ENCODE measurements at regions not wholly inside any gene's neighbourhood (a gene's known extent, or its start where the extent isn't known, plus 50 kb on each side); places are given as distances from the start of the nearest gene placed in this dataset.

- DNase-seq: no peak
Measured at GRCh38 chr9:108709997-108710396, 145.8 kb downstream of the ACTL7B start.

GRCh38 chr9:108709126-108709525 is 146.7 kb downstream of the ACTL7B start:
- DNase-seq: no peak

GRCh38 chr9:108708448-108708847 is 147.3 kb downstream of the ACTL7B start:
- no peak for DNase-seq

DNA sequence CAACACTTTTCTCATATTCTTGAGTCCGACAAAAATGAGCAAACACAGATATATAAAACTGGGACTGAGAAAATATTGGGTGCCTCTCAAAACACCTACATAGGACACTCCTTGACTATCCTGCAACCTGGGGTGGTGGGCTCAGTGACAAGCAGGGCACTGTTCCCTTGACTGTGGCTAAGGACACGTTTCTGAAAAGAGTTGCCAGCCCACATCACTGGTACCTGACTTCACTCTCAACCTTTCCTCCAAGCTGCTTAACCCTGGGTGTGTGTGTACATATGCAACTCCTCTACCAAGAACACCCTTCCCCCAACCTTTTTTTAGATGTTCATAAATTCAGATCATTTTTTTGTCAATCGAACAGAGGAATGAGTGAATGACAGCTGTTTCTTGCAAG is 148.7 kb downstream of the ACTL7B start:
- DNase-seq: no peak

DNA sequence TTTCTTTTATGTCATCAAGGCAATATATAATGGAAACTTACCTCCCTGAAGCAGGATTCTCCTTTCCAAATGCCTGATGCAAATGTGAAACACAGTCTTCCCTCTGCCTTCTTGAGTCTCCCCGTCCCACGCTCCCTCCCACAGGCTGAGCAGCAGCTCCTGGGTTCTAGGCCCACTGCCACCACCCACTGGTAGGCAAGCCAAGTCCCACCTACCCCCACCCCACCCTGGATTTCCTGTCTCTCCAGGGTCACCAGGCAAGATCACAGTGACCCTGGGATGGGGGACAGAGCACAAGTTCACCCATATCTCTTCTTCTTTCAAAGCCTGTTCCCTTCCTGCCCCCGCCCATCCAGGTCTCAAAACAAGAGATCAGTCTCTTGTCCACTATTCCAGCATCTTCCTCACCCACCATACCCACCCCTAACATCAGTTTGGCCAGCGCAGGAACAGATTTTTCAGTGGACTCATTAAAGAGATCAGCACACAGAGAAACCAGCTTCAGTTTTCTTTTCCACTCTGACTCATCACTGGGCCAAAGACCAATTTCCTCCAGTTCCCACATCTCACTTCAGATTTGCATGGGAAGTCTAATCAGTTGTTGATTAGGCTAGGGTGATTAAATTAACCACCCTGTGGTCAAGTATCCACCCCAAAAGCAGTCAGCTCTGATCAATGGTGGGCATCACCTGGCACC is 151.5 kb downstream of the ACTL7B start:
- no peak for DNase-seq

DNA sequence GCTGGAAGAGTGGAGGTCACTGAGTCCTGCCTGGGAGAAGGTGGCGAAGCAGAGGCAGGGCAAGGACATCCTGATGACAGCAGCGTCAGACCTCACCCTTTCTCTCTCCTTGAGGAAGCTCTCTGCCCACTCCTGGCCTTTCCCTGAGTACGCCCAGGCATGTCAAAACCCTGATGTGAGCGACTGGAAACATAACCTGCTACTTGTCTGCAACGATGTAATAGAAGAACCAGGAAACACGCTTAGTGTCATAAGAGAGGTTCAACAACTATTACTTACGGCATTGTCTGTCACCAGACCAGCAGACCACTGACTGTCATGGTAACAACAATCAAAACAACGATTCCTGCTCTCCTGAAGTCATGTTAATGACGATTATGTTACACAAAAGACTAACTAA is 152.4 kb downstream of the ACTL7B start:
- no peak for DNase-seq

- DNase-seq: no peak
Measured at GRCh38 chr9:108702681-108703080, 153.1 kb downstream of the ACTL7B start.

- no peak for DNase-seq
Measured at GRCh38 chr9:108698801-108699200, 157.0 kb downstream of the ACTL7B start.

- DNase-seq: no peak
Measured at GRCh38 chr9:108698231-108698630, 157.6 kb downstream of the ACTL7B start.

DNA sequence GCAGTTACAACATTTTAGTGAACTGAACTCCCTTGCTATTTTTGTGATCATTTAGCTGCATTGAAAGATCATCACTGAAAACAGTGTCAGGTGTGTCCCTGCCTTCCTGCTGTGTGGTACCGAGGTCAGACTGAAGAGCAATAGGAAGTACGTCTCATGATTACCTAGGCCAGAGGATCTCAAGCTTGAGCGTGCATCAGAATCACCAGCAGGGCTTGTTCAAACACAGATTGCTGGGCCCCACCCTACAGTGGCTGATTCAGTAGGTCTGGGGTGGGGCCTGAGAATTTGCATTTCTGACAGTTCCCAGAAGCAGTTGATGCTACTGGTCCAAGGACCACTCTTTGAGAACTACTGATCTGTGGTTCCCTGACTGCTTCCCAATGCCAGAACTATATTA is 159.6 kb downstream of the ACTL7B start:
- DNase-seq: no peak

DNA sequence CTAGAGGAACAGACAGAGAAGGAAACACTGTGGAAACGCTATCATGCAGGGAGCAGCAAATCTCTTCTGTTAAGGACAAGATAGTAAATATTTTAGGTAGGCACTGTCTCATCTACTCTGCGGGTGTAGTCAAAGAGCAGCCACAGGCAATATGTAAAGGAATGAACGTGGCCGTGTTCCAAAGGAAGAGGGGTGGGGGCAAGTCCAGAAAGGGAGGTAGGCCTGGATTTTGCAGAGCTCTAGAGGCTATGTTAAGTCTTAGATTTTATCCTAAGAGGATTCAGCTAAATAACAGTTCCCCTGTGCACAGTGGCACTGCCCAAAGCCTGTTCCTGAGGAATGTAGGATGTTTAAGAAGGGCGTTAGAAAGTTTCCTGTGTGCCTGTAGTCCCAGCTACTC is 161.6 kb downstream of the ACTL7B start:
- DNase-seq: no peak

- no peak for DNase-seq
Measured at GRCh38 chr9:108691614-108692013, 164.2 kb downstream of the ACTL7B start.

GRCh38 chr9:108688676-108689075 is 167.1 kb downstream of the ACTL7B start:
- no peak for DNase-seq

DNA sequence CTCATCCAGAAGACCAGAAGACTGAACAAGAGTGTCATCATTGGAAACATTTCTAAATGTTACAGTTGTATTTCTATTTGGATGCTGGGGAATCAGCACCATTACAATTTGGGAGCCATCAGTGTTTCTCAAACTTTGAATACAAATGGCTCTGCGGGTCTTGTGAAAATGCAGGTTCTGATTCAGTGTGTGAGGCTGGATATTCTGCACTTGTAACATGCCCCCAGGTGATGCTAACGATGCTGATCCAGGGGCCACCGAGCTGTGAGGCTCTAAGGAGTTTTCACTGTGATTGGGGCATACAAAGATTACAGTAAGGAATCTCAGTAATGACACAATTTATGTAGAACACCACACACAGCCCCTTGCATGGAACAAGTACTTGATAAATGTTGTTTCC is 167.7 kb downstream of the ACTL7B start:
- no peak for DNase-seq

- no peak for DNase-seq
Measured at GRCh38 chr9:108687006-108687987, 168.5 kb downstream of the ACTL7B start.

- DNase-seq: no peak
Measured at GRCh38 chr9:108684288-108685025, 171.3 kb downstream of the ACTL7B start.

- DNase-seq: no peak
Measured at GRCh38 chr9:108683245-108683644, 172.5 kb downstream of the ACTL7B start.

GRCh38 chr9:108681851-108682590 is 173.8 kb downstream of the ACTL7B start:
- no peak for DNase-seq

GRCh38 chr9:108680946-108681345 is 174.8 kb downstream of the ACTL7B start:
- DNase-seq: no peak

GRCh38 chr9:108677776-108678175 is 178.0 kb downstream of the ACTL7B start:
- no peak for DNase-seq

GRCh38 chr9:108676355-108676754 is 179.4 kb downstream of the ACTL7B start:
- no peak for DNase-seq

GRCh38 chr9:108675708-108676107 is 180.1 kb downstream of the ACTL7B start:
- no peak for DNase-seq

All from CD4-positive, alpha-beta T cell treated with Interleukin-1 beta for 1 hour (primary cell).